ENCODE measurements at regions not wholly inside any gene's neighbourhood (a gene's known extent, or its start where the extent isn't known, plus 50 kb on each side); places are given as distances from the start of the nearest gene placed in this dataset.

DNA sequence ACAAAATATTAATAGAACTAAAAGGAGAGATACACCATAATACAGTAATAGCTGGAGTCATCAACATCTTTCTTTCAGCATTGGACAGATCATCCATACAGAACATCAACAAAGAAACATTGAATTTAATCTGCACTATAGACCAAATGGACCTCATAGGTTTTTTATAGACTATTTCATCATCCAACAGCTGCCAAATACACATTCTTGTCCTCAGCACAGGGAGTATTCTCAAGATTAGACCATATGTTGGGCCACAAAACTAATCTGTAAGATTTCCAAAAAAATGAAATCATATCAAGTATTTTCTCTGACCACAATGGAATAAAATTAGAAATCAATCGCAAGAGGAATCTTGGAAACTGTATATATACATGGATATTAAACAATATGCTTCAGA, 86.9 kb downstream of the FSCB start:
- TF ChIP-seq MAZ (IDR thresholded peaks at IDR 0.05; ENCODE audit: borderline replicate concordance, low read depth, low read length) (no peak), MXI1 (IDR thresholded peaks at IDR 0.05; ENCODE audit: borderline replicate concordance, low read depth, low read length) (no peak), POLR2A (IDR thresholded peaks at IDR 0.05; ENCODE audit: low read depth, low read length) (no peak), MAFK (IDR thresholded peaks at IDR 0.05; ENCODE audit: low read depth, low read length) (no peak), CHD1 (IDR thresholded peaks at IDR 0.05; ENCODE audit: low read depth, low read length) (no peak), BHLHE40 (IDR thresholded peaks at IDR 0.05; ENCODE audit: low read depth, low read length) (no peak), SMC3 (IDR thresholded peaks at IDR 0.05; ENCODE audit: low read depth, low read length) (no peak), RAD21 (IDR thresholded peaks at IDR 0.05; ENCODE audit: low read length) (no peak)
- TF ChIP-seq, protein P1, sequence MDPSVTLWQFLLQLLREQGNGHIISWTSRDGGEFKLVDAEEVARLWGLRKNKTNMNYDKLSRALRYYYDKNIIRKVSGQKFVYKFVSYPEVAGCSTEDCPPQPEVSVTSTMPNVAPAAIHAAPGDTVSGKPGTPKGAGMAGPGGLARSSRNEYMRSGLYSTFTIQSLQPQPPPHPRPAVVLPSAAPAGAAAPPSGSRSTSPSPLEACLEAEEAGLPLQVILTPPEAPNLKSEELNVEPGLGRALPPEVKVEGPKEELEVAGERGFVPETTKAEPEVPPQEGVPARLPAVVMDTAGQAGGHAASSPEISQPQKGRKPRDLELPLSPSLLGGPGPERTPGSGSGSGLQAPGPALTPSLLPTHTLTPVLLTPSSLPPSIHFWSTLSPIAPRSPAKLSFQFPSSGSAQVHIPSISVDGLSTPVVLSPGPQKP (IDR thresholded peaks at IDR 0.05; ENCODE audit: borderline replicate concordance, low read depth, low read length) = no peak
- Histone ChIP-seq H3K4ac (ENCODE audit: low read depth, low read length) (no peak overlapping the region), H4K20me1 (ENCODE audit: insufficient read depth, low read length) (no peaks in the 10 kb centered on the region), H2AK9ac (replicated peaks; ENCODE audit: low read depth, low read length, poor library complexity) (no peak overlapping the region), H2BK20ac (ENCODE audit: low read depth, low read length) (no peak overlapping the region), H3K4me3 (ENCODE audit: insufficient read depth, low read depth, low read length) (no peak overlapping the region), H3K36me3 (ENCODE audit: control insufficient read depth, insufficient read depth, low read length) (no peaks in the 10 kb centered on the region), H2AFZ (replicated peaks; ENCODE audit: low read length, poor library complexity) (no peak overlapping the region), H3K27me3 (ENCODE audit: control insufficient read depth, insufficient read depth, low read length) (no peaks in the 10 kb centered on the region), H3K23ac (ENCODE audit: low read depth, low read length) (no peak overlapping the region), H4K91ac (ENCODE audit: insufficient read depth, low read depth, low read length) (no peak overlapping the region), H3K18ac (ENCODE audit: low read depth, low read length) (no peak overlapping the region), H2AK5ac (ENCODE audit: low read depth, low read length) (no peak overlapping the region), H4K8ac (ENCODE audit: low read depth in 2 of 2, low read length in 2 of 2) (no peak overlapping the region), H3K4me2 (ENCODE audit: low read depth, low read length) (no peak overlapping the region), H2BK120ac (ENCODE audit: low read depth, low read length) (no peak overlapping the region), H3K56ac (ENCODE audit: extremely low read depth, insufficient read depth, low read length) (no peak overlapping the region), H3K27ac (ENCODE audit: insufficient read depth, low read length) (no peak overlapping the region), H3K9me1 (ENCODE audit: insufficient read depth, low read length) (no peaks in the 10 kb centered on the region), H3K4me1 (ENCODE audit: control insufficient read depth, insufficient read depth, low read length) (no peaks in the 10 kb centered on the region), H4K5ac (ENCODE audit: low read depth, low read length) (no peak overlapping the region), H3K9ac (ENCODE audit: low read depth, low read length) (no peak overlapping the region), H2BK5ac (ENCODE audit: low read depth, low read length, poor library complexity, severe bottlenecking) (no peak overlapping the region), H2BK15ac (ENCODE audit: low read depth, low read length) (no peak overlapping the region), H3K14ac (replicated peaks; ENCODE audit: low read depth, low read length) (no peak overlapping the region), H3K79me1 (ENCODE audit: low read depth in 1 of 2, low read length in 2 of 2) (no peaks in the 10 kb centered on the region), H3K9me3 (ENCODE audit: control insufficient read depth, insufficient read depth, low read length) (no peaks in the 10 kb centered on the region)
- in situ Hi-C loops (cut with MboI; ENCODE audit: low sequenced_read_pairs) = no loop called here
- intact Hi-C loops (cut with micrococcal nuclease) = no loop called here
- no peak for DNase-seq
- ChIA-PET POLR2A (ENCODE audit: unreplicated experiment) (no interaction called here), CTCF (no interaction called here)
- WGBS, 2 experiments (ENCODE audit: extremely low coverage in 2 of 2, insufficient read length in 1 of 2) = no CpG with 5 or more reads among the region's 1 CpG
- no TSS peak for BruUV-seq (replicated peaks)
- ATAC-seq (ENCODE audit: low read depth) = no peak
- dilution Hi-C loops (cut with HindIII; ENCODE audit: low sequenced_read_pairs, unreplicated experiment) = no loop called here
